22Rv1 (cell line): ENCODE measurements at regions not wholly inside any gene's neighbourhood (a gene's known extent, or its start where the extent isn't known, plus 50 kb on each side); places are given as distances from the start of the nearest gene placed in this dataset.

Experiments
- ZFX ChIP-seq: fragments of 450-650 bp; IDR thresholded peaks from 2 replicates; pipeline ENCODE4 v1.6.1; 2017; ENCODE audit warnings: antibody characterized with exemption, borderline replicate concordance
- TF ChIP-seq, protein P1 (sequence below): fragments of 450-650 bp; IDR thresholded peaks from 2 replicates; pipeline ENCODE4 v1.5.1; 2017; ENCODE audit warnings: mild to moderate bottlenecking

- TF ChIP-seq, protein P1, sequence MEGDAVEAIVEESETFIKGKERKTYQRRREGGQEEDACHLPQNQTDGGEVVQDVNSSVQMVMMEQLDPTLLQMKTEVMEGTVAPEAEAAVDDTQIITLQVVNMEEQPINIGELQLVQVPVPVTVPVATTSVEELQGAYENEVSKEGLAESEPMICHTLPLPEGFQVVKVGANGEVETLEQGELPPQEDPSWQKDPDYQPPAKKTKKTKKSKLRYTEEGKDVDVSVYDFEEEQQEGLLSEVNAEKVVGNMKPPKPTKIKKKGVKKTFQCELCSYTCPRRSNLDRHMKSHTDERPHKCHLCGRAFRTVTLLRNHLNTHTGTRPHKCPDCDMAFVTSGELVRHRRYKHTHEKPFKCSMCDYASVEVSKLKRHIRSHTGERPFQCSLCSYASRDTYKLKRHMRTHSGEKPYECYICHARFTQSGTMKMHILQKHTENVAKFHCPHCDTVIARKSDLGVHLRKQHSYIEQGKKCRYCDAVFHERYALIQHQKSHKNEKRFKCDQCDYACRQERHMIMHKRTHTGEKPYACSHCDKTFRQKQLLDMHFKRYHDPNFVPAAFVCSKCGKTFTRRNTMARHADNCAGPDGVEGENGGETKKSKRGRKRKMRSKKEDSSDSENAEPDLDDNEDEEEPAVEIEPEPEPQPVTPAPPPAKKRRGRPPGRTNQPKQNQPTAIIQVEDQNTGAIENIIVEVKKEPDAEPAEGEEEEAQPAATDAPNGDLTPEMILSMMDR, result no peak
- no peak for TF ChIP-seq ZFX
These were observed 182.7 kb upstream of the ZFHX3 start for GRCh38 chr16:73230651-73231050.
